ENCODE measurements at regions not wholly inside any gene's neighbourhood (a gene's known extent, or its start where the extent isn't known, plus 50 kb on each side); places are given as distances from the start of the nearest gene placed in this dataset.

DNA sequence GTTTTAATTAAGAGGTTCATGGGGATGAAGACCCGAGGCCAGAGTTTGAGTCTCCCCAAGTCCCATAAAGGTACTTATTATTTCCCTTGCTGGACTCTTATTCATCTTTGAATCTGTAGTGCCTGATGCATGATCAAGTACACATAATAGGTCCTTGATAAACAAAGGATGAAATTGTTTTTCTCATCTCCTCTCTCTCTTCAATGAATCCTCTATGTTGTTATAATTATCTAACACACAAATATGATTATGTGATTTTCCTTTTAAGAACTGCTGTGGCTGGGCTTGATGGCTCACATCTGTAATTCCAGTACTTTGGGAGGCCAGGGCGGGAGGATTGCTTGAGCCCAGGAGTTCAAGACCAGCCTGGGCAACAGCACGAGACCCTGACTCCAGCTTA lies 117.7 kb downstream of the BAMBI start:
- TF ChIP-seq, protein P1, sequence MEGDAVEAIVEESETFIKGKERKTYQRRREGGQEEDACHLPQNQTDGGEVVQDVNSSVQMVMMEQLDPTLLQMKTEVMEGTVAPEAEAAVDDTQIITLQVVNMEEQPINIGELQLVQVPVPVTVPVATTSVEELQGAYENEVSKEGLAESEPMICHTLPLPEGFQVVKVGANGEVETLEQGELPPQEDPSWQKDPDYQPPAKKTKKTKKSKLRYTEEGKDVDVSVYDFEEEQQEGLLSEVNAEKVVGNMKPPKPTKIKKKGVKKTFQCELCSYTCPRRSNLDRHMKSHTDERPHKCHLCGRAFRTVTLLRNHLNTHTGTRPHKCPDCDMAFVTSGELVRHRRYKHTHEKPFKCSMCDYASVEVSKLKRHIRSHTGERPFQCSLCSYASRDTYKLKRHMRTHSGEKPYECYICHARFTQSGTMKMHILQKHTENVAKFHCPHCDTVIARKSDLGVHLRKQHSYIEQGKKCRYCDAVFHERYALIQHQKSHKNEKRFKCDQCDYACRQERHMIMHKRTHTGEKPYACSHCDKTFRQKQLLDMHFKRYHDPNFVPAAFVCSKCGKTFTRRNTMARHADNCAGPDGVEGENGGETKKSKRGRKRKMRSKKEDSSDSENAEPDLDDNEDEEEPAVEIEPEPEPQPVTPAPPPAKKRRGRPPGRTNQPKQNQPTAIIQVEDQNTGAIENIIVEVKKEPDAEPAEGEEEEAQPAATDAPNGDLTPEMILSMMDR (IDR thresholded peaks at IDR 0.05) = no peak
- TF ChIP-seq POLR2A (IDR thresholded peaks at IDR 0.05) = no peak

Measured in esophagus squamous epithelium (tissue), 4 donors.